Ishikawa (cell line): ENCODE measurements at regions not wholly inside any gene's neighbourhood (a gene's known extent, or its start where the extent isn't known, plus 50 kb on each side); places are given as distances from the start of the nearest gene placed in this dataset.

Experiments
- EGR1 ChIP-seq: IDR thresholded peaks from 2 replicates; pipeline ENCODE4 v1.6.1; 2012
- TEAD4 ChIP-seq: IDR thresholded peaks from 2 replicates; pipeline ENCODE4 v1.6.1; 2012
- TF ChIP-seq, protein P1 (sequence below): IDR thresholded peaks from 2 replicates; pipeline ENCODE4 v1.6.1; 2012

- TF ChIP-seq, protein P1, sequence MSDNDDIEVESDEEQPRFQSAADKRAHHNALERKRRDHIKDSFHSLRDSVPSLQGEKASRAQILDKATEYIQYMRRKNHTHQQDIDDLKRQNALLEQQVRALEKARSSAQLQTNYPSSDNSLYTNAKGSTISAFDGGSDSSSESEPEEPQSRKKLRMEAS, result no peak
- no peak for TF ChIP-seq EGR1
- TF ChIP-seq TEAD4, result peak; percentile 86
These were observed 56.8 kb upstream of the UBAC2 start for GRCh38 chr13:99143904-99144303.
